Activated naive CD4-positive, alpha-beta T cell treated with anti-CD3 and anti-CD28 coated beads, Interleukin-2, amount 10 ng/mL, durations not matched to agents 7 days and 5 days (primary cell): ENCODE measurements at regions not wholly inside any gene's neighbourhood (a gene's known extent, or its start where the extent isn't known, plus 50 kb on each side); places are given as distances from the start of the nearest gene placed in this dataset.
"Not testable (repeated sequence)": the region's sequence is repeated elsewhere in the genome, so short reads cannot be mapped to it uniquely, and the experiment has no call there.

ENCODE experiments used
- CTCF ChIA-PET: fragments of 350-600 bp; sonication (Branson Sonifier 250); formaldehyde crosslinking; loops from one replicate; lab custom pipeline; 2021; ENCODE audit warnings: antibody characterized with exemption; lab: Charles Lee
- DNase-seq: peaks from one replicate; pipeline ENCODE4 v3.0.0-alpha.2; 2020
- H3K27ac Mint-ChIP-seq: one replicate; pipeline ENCODE4 v1.8.0; 2021; ENCODE audit warnings: mild to moderate bottlenecking, moderate library complexity, mixed read lengths
- H3K27me3 Mint-ChIP-seq: one replicate; pipeline ENCODE4 v1.8.0; 2021; ENCODE audit warnings: mild to moderate bottlenecking, mixed read lengths
- H3K36me3 Mint-ChIP-seq: one replicate; pipeline ENCODE4 v1.8.0; 2021; ENCODE audit warnings: mixed read lengths
- H3K4me1 Mint-ChIP-seq: one replicate; pipeline ENCODE4 v1.8.0; 2021; ENCODE audit warnings: mixed read lengths
- H3K4me3 Mint-ChIP-seq: one replicate; pipeline ENCODE4 v1.8.0; 2021; ENCODE audit warnings: mild to moderate bottlenecking, moderate library complexity, mixed read lengths
- H3K9me3 Mint-ChIP-seq: one replicate; pipeline ENCODE4 v1.8.0; 2021; ENCODE audit warnings: mixed read lengths

GRCh38 chr9:67288117-67288735, 295.9 kb upstream of the SPATA31A3 start:
- H3K36me3 Mint-ChIP-seq, H3K9me3 Mint-ChIP-seq, H3K4me1 Mint-ChIP-seq, CTCF ChIA-PET, H3K4me3 Mint-ChIP-seq, H3K27ac Mint-ChIP-seq, DNase-seq, H3K27me3 Mint-ChIP-seq: not testable (repeated sequence)

- H3K9me3 Mint-ChIP-seq, H3K4me1 Mint-ChIP-seq, CTCF ChIA-PET, H3K36me3 Mint-ChIP-seq, H3K27me3 Mint-ChIP-seq, H3K4me3 Mint-ChIP-seq, DNase-seq, H3K27ac Mint-ChIP-seq: not testable (repeated sequence)
Measured at GRCh38 chr9:67284299-67284698, 291.9 kb upstream of the SPATA31A3 start.

GRCh38 chr9:67281574-67281973, 289.2 kb upstream of the SPATA31A3 start:
- H3K9me3 Mint-ChIP-seq, DNase-seq, H3K36me3 Mint-ChIP-seq, H3K27me3 Mint-ChIP-seq, H3K4me3 Mint-ChIP-seq, H3K4me1 Mint-ChIP-seq, CTCF ChIA-PET, H3K27ac Mint-ChIP-seq: not testable (repeated sequence)

GRCh38 chr9:67269692-67270091, 277.3 kb upstream of the SPATA31A3 start:
- H3K9me3 Mint-ChIP-seq, H3K27me3 Mint-ChIP-seq, CTCF ChIA-PET, H3K4me3 Mint-ChIP-seq, H3K36me3 Mint-ChIP-seq, H3K27ac Mint-ChIP-seq, H3K4me1 Mint-ChIP-seq, DNase-seq: not testable (repeated sequence)

- not testable (repeated sequence) for H3K4me3 Mint-ChIP-seq
Measured at GRCh38 chr9:67257894-67258293, 265.5 kb upstream of the SPATA31A3 start.

GRCh38 chr9:67248967-67249366, 256.6 kb upstream of the SPATA31A3 start:
- DNase-seq, CTCF ChIA-PET, H3K4me1 Mint-ChIP-seq, H3K9me3 Mint-ChIP-seq, H3K27ac Mint-ChIP-seq, H3K27me3 Mint-ChIP-seq, H3K4me3 Mint-ChIP-seq, H3K36me3 Mint-ChIP-seq: not testable (repeated sequence)

More at GRCh38 chr9:67257894-67258293, 265.5 kb upstream of the SPATA31A3 start:
- H3K36me3 Mint-ChIP-seq, H3K27ac Mint-ChIP-seq, H3K9me3 Mint-ChIP-seq, DNase-seq, CTCF ChIA-PET, H3K4me1 Mint-ChIP-seq, H3K27me3 Mint-ChIP-seq: not testable (repeated sequence)

- CTCF ChIA-PET, H3K27me3 Mint-ChIP-seq, H3K27ac Mint-ChIP-seq, H3K4me3 Mint-ChIP-seq, H3K36me3 Mint-ChIP-seq, DNase-seq, H3K9me3 Mint-ChIP-seq, H3K4me1 Mint-ChIP-seq: not testable (repeated sequence)
Measured at GRCh38 chr9:67212073-67212472, 219.7 kb upstream of the SPATA31A3 start.

- H3K4me1 Mint-ChIP-seq, H3K9me3 Mint-ChIP-seq, H3K4me3 Mint-ChIP-seq, DNase-seq, H3K27ac Mint-ChIP-seq, H3K36me3 Mint-ChIP-seq, CTCF ChIA-PET, H3K27me3 Mint-ChIP-seq: not testable (repeated sequence)
Measured at GRCh38 chr9:67210842-67211241, 218.5 kb upstream of the SPATA31A3 start.

GRCh38 chr9:67208831-67209437, 216.6 kb upstream of the SPATA31A3 start:
- CTCF ChIA-PET, H3K4me1 Mint-ChIP-seq, H3K36me3 Mint-ChIP-seq, H3K9me3 Mint-ChIP-seq, H3K27me3 Mint-ChIP-seq, DNase-seq, H3K4me3 Mint-ChIP-seq, H3K27ac Mint-ChIP-seq: not testable (repeated sequence)

GRCh38 chr9:67196135-67196534, 203.8 kb upstream of the SPATA31A3 start:
- H3K9me3 Mint-ChIP-seq, CTCF ChIA-PET, DNase-seq, H3K4me3 Mint-ChIP-seq, H3K36me3 Mint-ChIP-seq, H3K4me1 Mint-ChIP-seq, H3K27ac Mint-ChIP-seq, H3K27me3 Mint-ChIP-seq: not testable (repeated sequence)

GRCh38 chr9:67195357-67195756, 203.0 kb upstream of the SPATA31A3 start:
- DNase-seq, H3K27me3 Mint-ChIP-seq, H3K27ac Mint-ChIP-seq, CTCF ChIA-PET, H3K36me3 Mint-ChIP-seq, H3K4me3 Mint-ChIP-seq, H3K9me3 Mint-ChIP-seq, H3K4me1 Mint-ChIP-seq: not testable (repeated sequence)

GRCh38 chr9:67179185-67179584, 186.8 kb upstream of the SPATA31A3 start:
- H3K9me3 Mint-ChIP-seq, H3K27me3 Mint-ChIP-seq, H3K36me3 Mint-ChIP-seq, H3K27ac Mint-ChIP-seq, H3K4me3 Mint-ChIP-seq, H3K4me1 Mint-ChIP-seq, DNase-seq, CTCF ChIA-PET: not testable (repeated sequence)

GRCh38 chr9:67175167-67175566, 182.8 kb upstream of the SPATA31A3 start:
- H3K4me1 Mint-ChIP-seq, H3K9me3 Mint-ChIP-seq, DNase-seq, H3K27me3 Mint-ChIP-seq, CTCF ChIA-PET, H3K27ac Mint-ChIP-seq, H3K36me3 Mint-ChIP-seq, H3K4me3 Mint-ChIP-seq: not testable (repeated sequence)

- CTCF ChIA-PET, H3K9me3 Mint-ChIP-seq, DNase-seq, H3K27ac Mint-ChIP-seq, H3K27me3 Mint-ChIP-seq, H3K4me3 Mint-ChIP-seq, H3K4me1 Mint-ChIP-seq, H3K36me3 Mint-ChIP-seq: not testable (repeated sequence)
Measured at GRCh38 chr9:67171721-67172120, 179.4 kb upstream of the SPATA31A3 start.

GRCh38 chr9:67168530-67169157, 176.3 kb upstream of the SPATA31A3 start:
- H3K9me3 Mint-ChIP-seq, H3K27me3 Mint-ChIP-seq, CTCF ChIA-PET, H3K4me1 Mint-ChIP-seq, DNase-seq, H3K36me3 Mint-ChIP-seq, H3K4me3 Mint-ChIP-seq, H3K27ac Mint-ChIP-seq: not testable (repeated sequence)
